ENCODE measurements at regions not wholly inside any gene's neighbourhood (a gene's known extent, or its start where the extent isn't known, plus 50 kb on each side); places are given as distances from the start of the nearest gene placed in this dataset.
"Not testable (repeated sequence)": the region's sequence is repeated elsewhere in the genome, so short reads cannot be mapped to it uniquely, and the experiment has no call there.

DNA sequence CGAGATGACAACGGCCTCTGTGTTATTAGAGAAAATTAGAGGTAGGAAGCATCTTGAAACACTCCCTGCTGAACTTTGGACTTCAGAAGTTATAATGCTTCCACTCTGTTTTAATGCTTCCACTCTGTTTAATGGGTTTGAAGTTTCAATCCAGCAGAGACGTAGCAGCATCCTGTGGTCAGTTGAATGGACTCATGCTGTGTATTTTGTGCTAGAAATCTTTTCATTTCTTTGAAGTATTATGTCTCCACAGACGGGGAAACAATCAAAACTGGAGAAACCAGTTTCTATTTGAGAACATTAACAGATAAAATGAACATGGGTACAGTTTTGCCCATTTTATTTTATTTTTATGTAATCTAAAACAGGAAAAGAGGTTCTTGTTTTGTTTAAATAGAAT, 1736.2 kb downstream of the SLITRK5 start:
- H3K36me3 ChIP-seq, result no peaks in the 10 kb centered on the region
- H3K9me3 ChIP-seq, result no peaks in the 10 kb centered on the region
- ATAC-seq (ENCODE audit: insufficient number of reproducible peaks, low FRiP score, low read depth), result no peak

DNA sequence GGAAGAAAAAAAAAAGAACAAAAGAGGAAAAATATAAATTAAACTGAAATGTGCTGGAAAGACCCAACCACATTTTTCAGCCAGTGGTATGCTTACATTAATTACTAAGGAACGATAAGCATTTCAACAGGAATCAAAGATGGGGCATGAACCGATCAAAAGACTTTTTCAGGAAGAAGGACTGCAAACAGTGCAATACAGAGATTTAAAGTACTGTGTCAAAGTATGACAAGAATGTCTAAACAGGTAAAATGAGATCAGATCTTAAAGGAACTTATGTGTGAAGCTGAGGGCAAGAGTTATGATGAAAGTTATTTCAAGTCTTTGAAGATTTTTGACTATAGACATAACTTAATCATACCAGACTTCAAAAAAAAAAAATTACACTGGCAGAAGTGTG, 1761.8 kb downstream of the SLITRK5 start:
- H3K4me1 ChIP-seq (ENCODE audit: control insufficient read depth in 1 of 2, low read depth in 2 of 2), result no peaks in the 10 kb centered on the region
- no peaks in the 10 kb centered on the region for H3K36me3 ChIP-seq
- no peaks in the 10 kb centered on the region for H3K9me3 ChIP-seq
- H3K4me3 ChIP-seq, result no peak overlapping the region
- ATAC-seq (ENCODE audit: insufficient number of reproducible peaks, low FRiP score, low read depth) (no peak), DNase-seq (ENCODE audit: low spot score) (no peak)
- H3K27ac ChIP-seq, result no peak overlapping the region
- TF ChIP-seq, protein P1, sequence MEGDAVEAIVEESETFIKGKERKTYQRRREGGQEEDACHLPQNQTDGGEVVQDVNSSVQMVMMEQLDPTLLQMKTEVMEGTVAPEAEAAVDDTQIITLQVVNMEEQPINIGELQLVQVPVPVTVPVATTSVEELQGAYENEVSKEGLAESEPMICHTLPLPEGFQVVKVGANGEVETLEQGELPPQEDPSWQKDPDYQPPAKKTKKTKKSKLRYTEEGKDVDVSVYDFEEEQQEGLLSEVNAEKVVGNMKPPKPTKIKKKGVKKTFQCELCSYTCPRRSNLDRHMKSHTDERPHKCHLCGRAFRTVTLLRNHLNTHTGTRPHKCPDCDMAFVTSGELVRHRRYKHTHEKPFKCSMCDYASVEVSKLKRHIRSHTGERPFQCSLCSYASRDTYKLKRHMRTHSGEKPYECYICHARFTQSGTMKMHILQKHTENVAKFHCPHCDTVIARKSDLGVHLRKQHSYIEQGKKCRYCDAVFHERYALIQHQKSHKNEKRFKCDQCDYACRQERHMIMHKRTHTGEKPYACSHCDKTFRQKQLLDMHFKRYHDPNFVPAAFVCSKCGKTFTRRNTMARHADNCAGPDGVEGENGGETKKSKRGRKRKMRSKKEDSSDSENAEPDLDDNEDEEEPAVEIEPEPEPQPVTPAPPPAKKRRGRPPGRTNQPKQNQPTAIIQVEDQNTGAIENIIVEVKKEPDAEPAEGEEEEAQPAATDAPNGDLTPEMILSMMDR (IDR thresholded peaks at IDR 0.05), result no peak
- H3K27me3 ChIP-seq (replicated peaks; ENCODE audit: insufficient read depth), result no peaks in the 10 kb centered on the region

More for the DNA sequence above, 1736.2 kb downstream of the SLITRK5 start:
- H3K27ac ChIP-seq, result no peak overlapping the region
- TF ChIP-seq, protein P1 (IDR thresholded peaks at IDR 0.05), result no peak
- no peak overlapping the region for H3K4me3 ChIP-seq
- H3K27me3 ChIP-seq (replicated peaks; ENCODE audit: insufficient read depth), result no peaks in the 10 kb centered on the region
- no peaks in the 10 kb centered on the region for H3K4me1 ChIP-seq (ENCODE audit: control insufficient read depth in 1 of 2, low read depth in 2 of 2)
- DNase-seq (ENCODE audit: low spot score), result no peak

DNA sequence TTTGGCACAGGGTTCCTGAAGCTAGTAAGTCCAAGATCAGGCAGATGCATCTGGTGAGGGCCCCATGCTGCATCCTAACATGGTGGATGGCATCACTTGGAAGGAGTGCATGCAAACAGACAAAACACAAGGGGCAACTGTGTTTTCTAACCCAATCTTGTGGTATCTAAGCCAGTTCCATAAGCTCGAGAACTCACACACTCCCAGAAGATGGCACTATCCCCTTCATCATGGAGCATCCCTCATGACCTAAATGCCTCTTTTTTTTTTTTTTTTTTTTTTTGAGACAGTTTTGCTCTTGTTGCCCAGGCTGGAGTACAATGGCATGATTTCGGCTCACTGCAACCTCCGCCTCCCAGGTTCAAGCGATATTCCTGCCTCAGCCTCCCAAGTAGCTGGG, 1763.5 kb downstream of the SLITRK5 start:
- not testable (repeated sequence) for ATAC-seq (ENCODE audit: insufficient number of reproducible peaks, low FRiP score, low read depth); DNase-seq (ENCODE audit: low spot score); H3K9me3 ChIP-seq; H3K4me1 ChIP-seq (ENCODE audit: control insufficient read depth in 1 of 2, low read depth in 2 of 2); H3K27ac ChIP-seq; H3K36me3 ChIP-seq; H3K4me3 ChIP-seq; H3K27me3 ChIP-seq (replicated peaks; ENCODE audit: insufficient read depth)

DNA sequence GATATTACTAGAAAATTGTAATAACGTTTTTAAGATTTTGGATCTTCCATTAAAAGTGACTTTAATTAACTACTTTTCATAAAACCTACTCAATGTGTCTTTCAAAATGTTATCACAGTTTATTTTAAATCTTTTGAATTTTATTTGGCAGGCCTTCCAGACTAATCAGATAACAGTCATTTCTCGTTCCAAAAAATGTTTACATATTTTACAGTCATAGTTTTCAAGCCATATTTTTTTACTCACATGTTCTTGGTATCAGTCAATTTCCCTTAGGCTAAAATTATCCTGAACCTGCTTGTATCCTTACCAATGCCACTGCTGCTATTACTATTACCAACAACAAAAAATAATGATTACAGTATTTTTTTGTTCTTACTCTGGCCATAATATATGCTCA, 1783.5 kb downstream of the SLITRK5 start:
- TF ChIP-seq, protein P1 (IDR thresholded peaks at IDR 0.05), result no peak
- H3K4me3 ChIP-seq, result no peak overlapping the region
- DNase-seq (ENCODE audit: low spot score) (no peak), ATAC-seq (ENCODE audit: insufficient number of reproducible peaks, low FRiP score, low read depth) (no peak)
- H3K27ac ChIP-seq, result no peak overlapping the region
- H3K27me3 ChIP-seq (replicated peaks; ENCODE audit: insufficient read depth), result no peaks in the 10 kb centered on the region
- H3K4me1 ChIP-seq (ENCODE audit: control insufficient read depth in 1 of 2, low read depth in 2 of 2), result no peaks in the 10 kb centered on the region
- H3K9me3 ChIP-seq, result no peaks in the 10 kb centered on the region
- H3K36me3 ChIP-seq, result no peaks in the 10 kb centered on the region

DNA sequence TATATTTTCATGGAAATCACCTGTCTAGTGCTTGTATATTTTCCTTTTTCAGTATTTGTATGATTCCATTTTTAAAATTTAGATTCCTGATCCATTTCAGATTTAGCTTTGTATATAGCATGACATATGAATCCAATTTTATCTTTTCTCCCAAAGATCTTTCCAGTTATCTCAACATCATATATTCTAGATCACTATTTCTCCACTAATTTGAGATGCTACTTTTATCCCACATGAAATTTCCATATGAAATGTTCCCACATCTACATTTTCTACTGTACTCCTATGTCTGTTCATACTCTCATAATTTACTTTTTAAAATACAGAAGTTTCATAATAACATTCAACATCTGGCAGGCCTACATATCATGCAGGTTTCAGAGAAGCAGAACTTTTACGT, 1784.1 kb downstream of the SLITRK5 start:
- no peaks in the 10 kb centered on the region for H3K9me3 ChIP-seq
- H3K36me3 ChIP-seq, result no peaks in the 10 kb centered on the region
- H3K4me1 ChIP-seq (ENCODE audit: control insufficient read depth in 1 of 2, low read depth in 2 of 2), result no peaks in the 10 kb centered on the region
- no peak overlapping the region for H3K27ac ChIP-seq
- DNase-seq (ENCODE audit: low spot score), result no peak
- TF ChIP-seq, protein P1 (IDR thresholded peaks at IDR 0.05), result no peak
- no peaks in the 10 kb centered on the region for H3K27me3 ChIP-seq (replicated peaks; ENCODE audit: insufficient read depth)
- no peak overlapping the region for H3K4me3 ChIP-seq
- ATAC-seq (ENCODE audit: insufficient number of reproducible peaks, low FRiP score, low read depth), result no peak

DNA sequence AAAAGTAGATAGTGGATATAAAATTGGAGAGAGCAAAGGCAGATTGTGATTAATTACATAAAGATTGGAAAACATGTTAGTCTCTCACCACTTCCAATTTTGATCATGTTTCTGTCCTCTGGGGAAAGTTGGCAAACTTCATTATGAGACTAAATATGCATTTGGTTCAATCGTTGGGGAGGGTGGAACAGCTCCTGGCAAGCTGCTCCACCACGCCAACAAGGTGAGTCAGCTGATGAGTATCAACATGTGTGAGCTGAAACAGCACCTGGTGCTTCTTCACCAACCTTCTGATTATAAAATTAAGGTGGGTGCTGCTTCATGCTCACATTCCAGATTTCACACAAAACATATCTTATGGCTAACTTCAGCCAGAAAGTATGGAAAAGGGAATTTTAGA, 1784.6 kb downstream of the SLITRK5 start:
- H3K27me3 ChIP-seq (replicated peaks; ENCODE audit: insufficient read depth), result no peaks in the 10 kb centered on the region
- no peak overlapping the region for H3K4me3 ChIP-seq
- no peaks in the 10 kb centered on the region for H3K4me1 ChIP-seq (ENCODE audit: control insufficient read depth in 1 of 2, low read depth in 2 of 2)
- ATAC-seq (ENCODE audit: insufficient number of reproducible peaks, low FRiP score, low read depth) (no peak), DNase-seq (ENCODE audit: low spot score) (no peak)
- H3K27ac ChIP-seq, result no peak overlapping the region
- H3K36me3 ChIP-seq, result no peaks in the 10 kb centered on the region
- TF ChIP-seq, protein P1 (IDR thresholded peaks at IDR 0.05), result no peak
- no peaks in the 10 kb centered on the region for H3K9me3 ChIP-seq

All from thoracic aorta (tissue), 2 donors.